Fibroblast of lung (primary cell): ENCODE measurements at regions not wholly inside any gene's neighbourhood (a gene's known extent, or its start where the extent isn't known, plus 50 kb on each side); places are given as distances from the start of the nearest gene placed in this dataset.

Experiments
- DNase-seq, 2 donors: peaks; one replicate each; pipeline versions ENCODE4 v3.0.0 to v3.0.0-alpha.2; 2010; ENCODE audit warnings: low read depth in 2 of 2
- H2AFZ ChIP-seq: 2 replicates; pipeline ENCODE4 v1.5.1; 2012; ENCODE audit warnings: low read length, control low read depth, inconsistent platforms
- H3K27ac ChIP-seq: 2 replicates; pipeline ENCODE4 v1.5.1; 2011; ENCODE audit warnings: low read length, control low read depth; ENCODE audit not compliant: insufficient read depth
- H3K27me3 ChIP-seq: 2 replicates; pipeline ENCODE4 v1.5.1; 2011; ENCODE audit warnings: mild to moderate bottlenecking, low read length; ENCODE audit not compliant: control insufficient read depth, insufficient read depth
- H3K36me3 ChIP-seq: 2 replicates; pipeline ENCODE4 v1.5.1; 2011; ENCODE audit warnings: low read length; ENCODE audit not compliant: control insufficient read depth, insufficient read depth
- H3K4me1 ChIP-seq: 2 replicates; pipeline ENCODE4 v1.5.1; 2011; ENCODE audit warnings: low read length; ENCODE audit not compliant: control insufficient read depth, insufficient read depth; ENCODE audit errors: extremely low read depth
- H3K4me2 ChIP-seq: 2 replicates; pipeline ENCODE4 v1.5.1; 2011; ENCODE audit warnings: low read length, control low read depth; ENCODE audit not compliant: insufficient read depth; ENCODE audit errors: extremely low read depth
- H3K4me3 ChIP-seq, 4 experiments: fragments of 200-600 bp in 1 of 4; sonication (generic) in 1 of 4; replicated peaks in 1 of 4; 2 replicates each; pipeline ENCODE4 v1.5.1; 2011 to 2016; ENCODE audit warnings: low read length in 4 of 4, low read depth in 3 of 4, mild to moderate bottlenecking in 3 of 4, control low read depth in 2 of 4, inconsistent platforms in 1 of 4, mixed read lengths in 1 of 4; ENCODE audit not compliant: insufficient read depth in 1 of 4; ENCODE audit errors: control extremely low read depth in 1 of 4
- H3K79me2 ChIP-seq: 2 replicates; pipeline ENCODE4 v1.5.1; 2012; ENCODE audit warnings: mild to moderate bottlenecking, low read length, inconsistent platforms; ENCODE audit not compliant: control insufficient read depth, insufficient read depth
- H3K9ac ChIP-seq: 2 replicates; pipeline ENCODE4 v1.5.1; 2011; ENCODE audit warnings: mild to moderate bottlenecking, low read length, control low read depth; ENCODE audit not compliant: insufficient read depth
- H3K9me3 ChIP-seq: 2 replicates; pipeline ENCODE4 v1.5.1; 2012; ENCODE audit warnings: low read depth, low read length; ENCODE audit not compliant: control insufficient read depth, insufficient read depth
- H4K20me1 ChIP-seq: 2 replicates; pipeline ENCODE4 v1.5.1; 2011; ENCODE audit warnings: low read length; ENCODE audit not compliant: control insufficient read depth, insufficient read depth; ENCODE audit errors: extremely low read depth
- EZH2 ChIP-seq: IDR thresholded peaks from 2 replicates; pipeline ENCODE4 v1.5.1; 2012; ENCODE audit warnings: low read length, control low read depth, mild to moderate bottlenecking; ENCODE audit errors: missing control alignments
- TF ChIP-seq, protein P1 (sequence below), 2 donors: IDR thresholded peaks in 1 of 2; conservative IDR thresholded peaks in 1 of 2; 1 replicate in 1 of 2; 2 replicates in 1 of 2; pipeline ENCODE4 v1.5.1; 2011 to 2012; ENCODE audit warnings: low read length in 2 of 2, control low read depth in 1 of 2, inconsistent platforms in 1 of 2, low read depth in 1 of 2, mild to moderate bottlenecking in 1 of 2

GRCh38 chr5:106768392-106768791 lies 902.3 kb downstream of the EFNA5 start:
- Histone ChIP-seq H3K9ac (no peak overlapping the region), H3K27me3 (no peaks in the 10 kb centered on the region), H3K4me2 (no peak overlapping the region), H4K20me1 (no peaks in the 10 kb centered on the region), H3K4me1 (no peaks in the 10 kb centered on the region), H3K36me3 (no peaks in the 10 kb centered on the region), H3K9me3 (no peaks in the 10 kb centered on the region), H2AFZ (no peak overlapping the region), H3K27ac (no peak overlapping the region), H3K79me2 (no peaks in the 10 kb centered on the region), H3K4me3 (no peak overlapping the region)
- TF ChIP-seq EZH2, result no peak
- TF ChIP-seq, protein P1, sequence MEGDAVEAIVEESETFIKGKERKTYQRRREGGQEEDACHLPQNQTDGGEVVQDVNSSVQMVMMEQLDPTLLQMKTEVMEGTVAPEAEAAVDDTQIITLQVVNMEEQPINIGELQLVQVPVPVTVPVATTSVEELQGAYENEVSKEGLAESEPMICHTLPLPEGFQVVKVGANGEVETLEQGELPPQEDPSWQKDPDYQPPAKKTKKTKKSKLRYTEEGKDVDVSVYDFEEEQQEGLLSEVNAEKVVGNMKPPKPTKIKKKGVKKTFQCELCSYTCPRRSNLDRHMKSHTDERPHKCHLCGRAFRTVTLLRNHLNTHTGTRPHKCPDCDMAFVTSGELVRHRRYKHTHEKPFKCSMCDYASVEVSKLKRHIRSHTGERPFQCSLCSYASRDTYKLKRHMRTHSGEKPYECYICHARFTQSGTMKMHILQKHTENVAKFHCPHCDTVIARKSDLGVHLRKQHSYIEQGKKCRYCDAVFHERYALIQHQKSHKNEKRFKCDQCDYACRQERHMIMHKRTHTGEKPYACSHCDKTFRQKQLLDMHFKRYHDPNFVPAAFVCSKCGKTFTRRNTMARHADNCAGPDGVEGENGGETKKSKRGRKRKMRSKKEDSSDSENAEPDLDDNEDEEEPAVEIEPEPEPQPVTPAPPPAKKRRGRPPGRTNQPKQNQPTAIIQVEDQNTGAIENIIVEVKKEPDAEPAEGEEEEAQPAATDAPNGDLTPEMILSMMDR (conservative IDR thresholded peaks at IDR 0.05 in 1 of 2, IDR thresholded peaks at IDR 0.05 in 1 of 2; ENCODE audit: low read depth in 1 of 2, low read length in 2 of 2), result no peak
- no peak for DNase-seq

DNA sequence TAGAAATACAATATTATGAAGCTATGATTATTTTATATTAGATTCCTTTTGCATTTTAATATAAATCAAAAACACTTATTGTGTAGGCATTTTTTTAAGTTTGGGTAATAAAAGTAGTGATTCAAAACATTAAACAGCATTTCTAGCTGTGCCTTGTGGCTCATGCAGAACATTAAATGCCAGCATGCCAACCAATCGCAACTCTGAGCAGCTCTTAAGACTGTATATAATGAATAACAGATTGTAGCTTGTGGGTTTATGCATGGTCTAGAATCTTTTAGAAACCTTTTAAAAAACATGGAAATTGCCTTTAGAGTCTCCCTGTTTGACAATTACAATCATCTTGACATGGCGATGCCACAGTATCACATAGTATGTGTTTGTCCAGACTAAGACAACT lies 903.8 kb downstream of the EFNA5 start:
- TF ChIP-seq, protein P1 (conservative IDR thresholded peaks at IDR 0.05 in 1 of 2, IDR thresholded peaks at IDR 0.05 in 1 of 2; ENCODE audit: low read depth in 1 of 2, low read length in 2 of 2), result no peak
- TF ChIP-seq EZH2, result no peak
- Histone ChIP-seq H3K9ac (no peak overlapping the region), H3K4me3 (no peak overlapping the region), H3K27ac (no peak overlapping the region), H3K27me3 (no peaks in the 10 kb centered on the region), H3K79me2 (no peaks in the 10 kb centered on the region), H2AFZ (no peak overlapping the region), H3K36me3 (no peaks in the 10 kb centered on the region), H3K4me1 (no peaks in the 10 kb centered on the region), H4K20me1 (no peaks in the 10 kb centered on the region), H3K4me2 (no peak overlapping the region), H3K9me3 (no peaks in the 10 kb centered on the region)
- DNase-seq, result no peak

DNA sequence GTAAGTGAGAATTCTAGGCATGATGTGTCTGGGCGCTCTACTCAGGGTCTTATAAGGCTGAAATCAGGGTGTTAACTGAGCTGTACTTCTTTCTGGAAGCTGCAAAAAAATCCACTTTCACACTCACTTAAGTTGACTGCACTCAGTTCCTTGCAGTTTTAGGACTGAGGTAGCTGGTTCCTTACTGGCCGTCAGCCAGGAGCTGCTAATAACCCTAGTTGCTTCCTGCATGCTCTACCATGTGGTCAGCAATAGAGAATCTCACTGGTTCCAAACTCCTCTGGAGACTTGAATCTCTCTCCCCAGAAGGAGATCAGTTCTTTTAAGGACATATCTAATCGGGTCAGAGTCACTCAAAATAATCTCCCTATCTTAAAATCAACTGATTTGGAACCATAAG lies 911.2 kb downstream of the EFNA5 start:
- H2AFZ ChIP-seq, result no peak overlapping the region

More for the DNA sequence above, 911.2 kb downstream of the EFNA5 start:
- no peak overlapping the region for H3K4me2 ChIP-seq
- H3K27ac ChIP-seq, result no peak overlapping the region
- H3K27me3 ChIP-seq, result no peaks in the 10 kb centered on the region
- no peaks in the 10 kb centered on the region for H3K36me3 ChIP-seq
- no peaks in the 10 kb centered on the region for H3K4me1 ChIP-seq
- no peaks in the 10 kb centered on the region for H3K9me3 ChIP-seq
- H3K4me3 ChIP-seq, result no peak overlapping the region
- TF ChIP-seq, protein P1 (conservative IDR thresholded peaks at IDR 0.05 in 1 of 2, IDR thresholded peaks at IDR 0.05 in 1 of 2; ENCODE audit: low read depth in 1 of 2, low read length in 2 of 2), result no peak
- no peak for TF ChIP-seq EZH2
- peak; percentile 16 to 30 for DNase-seq
- H3K79me2 ChIP-seq, result no peaks in the 10 kb centered on the region
- H3K9ac ChIP-seq, result no peak overlapping the region
- no peaks in the 10 kb centered on the region for H4K20me1 ChIP-seq
